Panc1 (cell line): ENCODE measurements at regions not wholly inside any gene's neighbourhood (a gene's known extent, or its start where the extent isn't known, plus 50 kb on each side); places are given as distances from the start of the nearest gene placed in this dataset.

Experiments
- ATAC-seq: fragments of 200-7000 bp; cut with Tn5 transposase; 2 replicates; pipeline ENCODE4 v1.9.1; 2020; ENCODE audit warnings: mild to moderate bottlenecking, moderate library complexity
- BruUV-seq: library from RNA; stranded (reverse); fragments of 400-500 nt; replicated peaks from 2 replicates; lab custom pipeline; 2021; lab: Mats Ljungman, UMichigan
- CTCF ChIA-PET: fragments of 300-600 bp; sonication (Branson Sonifier 250); formaldehyde crosslinking; loops from one replicate; lab custom pipeline; 2022; ENCODE audit warnings: antibody characterized with exemption; lab: Charles Lee
- POLR2A ChIA-PET: fragments of 300-600 bp; sonication (Branson Sonifier 250); formaldehyde crosslinking; loops from one replicate; lab custom pipeline; 2022; ENCODE audit warnings: antibody characterized with exemption; lab: Charles Lee
- DNase-seq: peaks from one replicate; pipeline ENCODE4 v3.0.0-alpha.2; 2010; ENCODE audit warnings: low read depth, low spot score
- H3K27ac ChIP-seq: 2 replicates; pipeline ENCODE4 v1.5.1; 2011; ENCODE audit warnings: mild to moderate bottlenecking, low read length, inconsistent platforms
- H3K27me3 ChIP-seq: fragments of 200-500 bp; sonication (Bioruptor generic); 2 replicates; pipeline ENCODE4 v1.6.0; 2014; ENCODE audit warnings: low read length, inconsistent platforms; ENCODE audit not compliant: control insufficient read depth, insufficient read depth
- H3K36me3 ChIP-seq: fragments of 200-500 bp; sonication (Bioruptor generic); 2 replicates; pipeline ENCODE4 v1.5.1; 2014; ENCODE audit warnings: inconsistent platforms, mild to moderate bottlenecking, low read length, moderate library complexity; ENCODE audit not compliant: control insufficient read depth, insufficient read depth
- H3K4me1 ChIP-seq: 2 replicates; pipeline ENCODE4 v1.5.1; 2011; ENCODE audit warnings: inconsistent platforms, mild to moderate bottlenecking, low read length, moderate library complexity; ENCODE audit not compliant: control insufficient read depth, insufficient read depth
- H3K4me3 ChIP-seq, 2 experiments: 2 replicates each; pipeline ENCODE4 v1.5.1; 2011 to 2012; ENCODE audit warnings: low read depth in 2 of 2, low read length in 2 of 2, mild to moderate bottlenecking in 2 of 2, inconsistent platforms in 1 of 2, moderate library complexity in 1 of 2
- H3K9me3 ChIP-seq: fragments of 200-500 bp; sonication (Bioruptor generic); 2 replicates; pipeline ENCODE4 v1.5.1; 2014; ENCODE audit warnings: low read depth, mild to moderate bottlenecking, inconsistent platforms, low read length, moderate library complexity; ENCODE audit not compliant: control insufficient read depth, insufficient read depth
- POLR2AphosphoS5 ChIP-seq: IDR thresholded peaks from 2 replicates; pipeline ENCODE4 v1.6.1; 2012; ENCODE audit warnings: mild to moderate bottlenecking, low read depth, low read length, moderate library complexity
- SIN3A ChIP-seq: IDR thresholded peaks from 2 replicates; pipeline ENCODE4 v1.6.1; 2012; ENCODE audit warnings: low read depth, mild to moderate bottlenecking, low read length, moderate library complexity, borderline replicate concordance; ENCODE audit not compliant: insufficient read depth
- TCF7L2 ChIP-seq: IDR thresholded peaks from 2 replicates; pipeline ENCODE4 v1.6.1; 2011; ENCODE audit warnings: mild to moderate bottlenecking, low read depth, low read length, inconsistent platforms
- in situ Hi-C: cut with HindIII; loops from 2 replicates; pipeline ENCODE4 v1.10.0; 2016; ENCODE audit warnings: low sequenced_read_pairs, low pct_unique_long_range_greater_than_20kb
- intact Hi-C: fragments of 100-400 bp; cut with micrococcal nuclease; formaldehyde crosslinking; loops from one replicate; pipeline ENCODE4 v1.10.0; 2022; ENCODE audit not compliant: unreplicated experiment
- TF ChIP-seq, protein P1 (sequence below): fragments of 450-650 bp; IDR thresholded peaks from 2 replicates; pipeline ENCODE4 v1.5.1; 2017; ENCODE audit warnings: mild to moderate bottlenecking
- TF ChIP-seq, protein P2 (sequence below), 2 experiments: IDR thresholded peaks; 2 replicates each; pipeline ENCODE4 v1.6.1; 2011 to 2012; ENCODE audit warnings: low read depth in 2 of 2, control low read depth in 1 of 2, low read length in 1 of 2, mild to moderate bottlenecking in 1 of 2, moderate library complexity in 1 of 2; ENCODE audit not compliant: insufficient read depth in 1 of 2

DNA sequence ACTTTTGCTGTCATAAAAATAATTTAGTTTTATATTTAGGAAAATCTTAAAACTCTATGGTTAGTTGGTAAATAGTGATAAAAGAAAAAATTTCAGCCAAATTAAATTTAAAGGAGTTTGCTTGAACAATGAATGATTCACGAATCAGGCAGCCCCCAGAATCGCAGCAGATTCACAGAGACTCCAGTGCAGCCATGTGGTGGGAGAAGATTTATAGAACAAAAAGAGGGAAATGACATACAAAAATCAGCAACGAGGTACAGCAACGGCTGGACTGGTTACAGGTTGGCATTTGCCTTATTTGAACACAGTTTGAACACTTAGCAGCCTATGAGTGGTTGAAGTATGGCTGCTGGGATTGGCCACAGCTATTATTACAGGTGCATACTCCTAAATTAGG is 96.4 kb upstream of the MYCBP2 start:
- Histone ChIP-seq H3K27me3 (no peaks in the 10 kb centered on the region), H3K9me3 (no peaks in the 10 kb centered on the region), H3K27ac (no peak overlapping the region), H3K36me3 (no peaks in the 10 kb centered on the region), H3K4me3 (no peak overlapping the region), H3K4me1 (no peaks in the 10 kb centered on the region)
- TF ChIP-seq, protein P1, sequence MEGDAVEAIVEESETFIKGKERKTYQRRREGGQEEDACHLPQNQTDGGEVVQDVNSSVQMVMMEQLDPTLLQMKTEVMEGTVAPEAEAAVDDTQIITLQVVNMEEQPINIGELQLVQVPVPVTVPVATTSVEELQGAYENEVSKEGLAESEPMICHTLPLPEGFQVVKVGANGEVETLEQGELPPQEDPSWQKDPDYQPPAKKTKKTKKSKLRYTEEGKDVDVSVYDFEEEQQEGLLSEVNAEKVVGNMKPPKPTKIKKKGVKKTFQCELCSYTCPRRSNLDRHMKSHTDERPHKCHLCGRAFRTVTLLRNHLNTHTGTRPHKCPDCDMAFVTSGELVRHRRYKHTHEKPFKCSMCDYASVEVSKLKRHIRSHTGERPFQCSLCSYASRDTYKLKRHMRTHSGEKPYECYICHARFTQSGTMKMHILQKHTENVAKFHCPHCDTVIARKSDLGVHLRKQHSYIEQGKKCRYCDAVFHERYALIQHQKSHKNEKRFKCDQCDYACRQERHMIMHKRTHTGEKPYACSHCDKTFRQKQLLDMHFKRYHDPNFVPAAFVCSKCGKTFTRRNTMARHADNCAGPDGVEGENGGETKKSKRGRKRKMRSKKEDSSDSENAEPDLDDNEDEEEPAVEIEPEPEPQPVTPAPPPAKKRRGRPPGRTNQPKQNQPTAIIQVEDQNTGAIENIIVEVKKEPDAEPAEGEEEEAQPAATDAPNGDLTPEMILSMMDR: no peak
- TF ChIP-seq TCF7L2: no peak
- no peak for TF ChIP-seq SIN3A
- TF ChIP-seq, protein P2, sequence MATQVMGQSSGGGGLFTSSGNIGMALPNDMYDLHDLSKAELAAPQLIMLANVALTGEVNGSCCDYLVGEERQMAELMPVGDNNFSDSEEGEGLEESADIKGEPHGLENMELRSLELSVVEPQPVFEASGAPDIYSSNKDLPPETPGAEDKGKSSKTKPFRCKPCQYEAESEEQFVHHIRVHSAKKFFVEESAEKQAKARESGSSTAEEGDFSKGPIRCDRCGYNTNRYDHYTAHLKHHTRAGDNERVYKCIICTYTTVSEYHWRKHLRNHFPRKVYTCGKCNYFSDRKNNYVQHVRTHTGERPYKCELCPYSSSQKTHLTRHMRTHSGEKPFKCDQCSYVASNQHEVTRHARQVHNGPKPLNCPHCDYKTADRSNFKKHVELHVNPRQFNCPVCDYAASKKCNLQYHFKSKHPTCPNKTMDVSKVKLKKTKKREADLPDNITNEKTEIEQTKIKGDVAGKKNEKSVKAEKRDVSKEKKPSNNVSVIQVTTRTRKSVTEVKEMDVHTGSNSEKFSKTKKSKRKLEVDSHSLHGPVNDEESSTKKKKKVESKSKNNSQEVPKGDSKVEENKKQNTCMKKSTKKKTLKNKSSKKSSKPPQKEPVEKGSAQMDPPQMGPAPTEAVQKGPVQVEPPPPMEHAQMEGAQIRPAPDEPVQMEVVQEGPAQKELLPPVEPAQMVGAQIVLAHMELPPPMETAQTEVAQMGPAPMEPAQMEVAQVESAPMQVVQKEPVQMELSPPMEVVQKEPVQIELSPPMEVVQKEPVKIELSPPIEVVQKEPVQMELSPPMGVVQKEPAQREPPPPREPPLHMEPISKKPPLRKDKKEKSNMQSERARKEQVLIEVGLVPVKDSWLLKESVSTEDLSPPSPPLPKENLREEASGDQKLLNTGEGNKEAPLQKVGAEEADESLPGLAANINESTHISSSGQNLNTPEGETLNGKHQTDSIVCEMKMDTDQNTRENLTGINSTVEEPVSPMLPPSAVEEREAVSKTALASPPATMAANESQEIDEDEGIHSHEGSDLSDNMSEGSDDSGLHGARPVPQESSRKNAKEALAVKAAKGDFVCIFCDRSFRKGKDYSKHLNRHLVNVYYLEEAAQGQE (IDR thresholded peaks at IDR 0.05; ENCODE audit: insufficient read depth in 1 of 2, low read depth in 2 of 2, low read length in 1 of 2): no peak
- no peak for TF ChIP-seq POLR2AphosphoS5
- no peak for DNase-seq
- in situ Hi-C loops (no loop called here), intact Hi-C loops (no loop called here)
- CTCF ChIA-PET: no interaction called here
- BruUV-seq: no TSS peak
- POLR2A ChIA-PET: no interaction called here
- no peak for ATAC-seq

DNA sequence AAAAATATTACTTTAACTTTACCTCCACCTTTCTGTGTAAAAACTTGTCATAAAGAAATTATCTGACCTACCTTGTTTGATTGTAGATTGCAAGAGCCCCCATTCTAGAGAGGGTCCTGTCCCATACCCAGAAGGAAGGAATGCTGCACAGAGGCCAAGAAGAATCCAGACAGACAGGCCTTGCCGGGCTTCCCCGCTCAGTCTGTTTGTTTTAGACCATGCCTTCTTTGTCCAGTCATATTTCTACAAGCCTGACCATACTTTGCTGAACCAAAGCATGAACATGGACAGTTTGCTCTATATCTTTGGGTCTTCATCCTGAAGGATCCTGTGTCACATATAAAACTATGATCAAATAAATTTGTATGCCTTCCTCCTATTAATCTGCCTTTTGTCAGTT is 95.8 kb upstream of the MYCBP2 start:
- no peaks in the 10 kb centered on the region for H3K27me3 ChIP-seq
- in situ Hi-C loops: no loop called here
- no peak overlapping the region for H3K4me3 ChIP-seq
- ChIA-PET CTCF (no interaction called here), POLR2A (no interaction called here)
- no TSS peak for BruUV-seq
- ATAC-seq (no peak), DNase-seq (no peak)
- no peaks in the 10 kb centered on the region for H3K4me1 ChIP-seq
- TF ChIP-seq SIN3A (no peak), TCF7L2 (no peak), POLR2AphosphoS5 (no peak)
- TF ChIP-seq, protein P1: no peak
- TF ChIP-seq, protein P2 (IDR thresholded peaks at IDR 0.05; ENCODE audit: insufficient read depth in 1 of 2, low read depth in 2 of 2, low read length in 1 of 2): no peak
- H3K27ac ChIP-seq: no peak overlapping the region
- no peaks in the 10 kb centered on the region for H3K9me3 ChIP-seq
- intact Hi-C loops: no loop called here
- H3K36me3 ChIP-seq: no peaks in the 10 kb centered on the region
